GM19468 (cell line): ENCODE measurements at regions not wholly inside any gene's neighbourhood (a gene's known extent, or its start where the extent isn't known, plus 50 kb on each side); places are given as distances from the start of the nearest gene placed in this dataset.
"Not testable (repeated sequence)": the region's sequence is repeated elsewhere in the genome, so short reads cannot be mapped to it uniquely, and the experiment has no call there.

Experiments used
- ATAC-seq: cut with Tn5 transposase; IDR thresholded peaks from one replicate; pipeline ENCODE4 v1.9.1; 2021; ENCODE audit warnings: mild to moderate bottlenecking, moderate library complexity, moderate number of reproducible peaks; ENCODE audit not compliant: unreplicated experiment; ENCODE audit errors: extremely low read depth

DNA sequence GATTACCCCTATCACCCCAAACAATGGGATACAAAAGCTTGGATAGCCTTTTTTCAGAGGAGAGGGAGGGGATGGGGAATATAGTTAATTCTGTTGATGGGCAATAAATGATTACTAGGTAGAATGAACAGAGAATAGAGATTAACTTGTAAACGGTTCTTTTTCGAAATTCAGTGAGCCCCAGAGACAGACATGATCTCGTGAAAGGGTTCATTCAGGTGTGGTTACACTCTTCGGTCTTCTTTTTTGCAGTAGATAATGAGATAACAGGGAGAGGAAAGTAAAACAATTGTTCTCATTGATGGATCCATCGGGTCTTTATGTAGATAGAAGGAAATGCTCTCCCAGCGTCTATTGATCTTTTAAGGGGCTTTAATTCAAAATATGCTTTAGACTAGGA is 69.3 kb upstream of the RASSF8 start:
- ATAC-seq: no peak

DNA sequence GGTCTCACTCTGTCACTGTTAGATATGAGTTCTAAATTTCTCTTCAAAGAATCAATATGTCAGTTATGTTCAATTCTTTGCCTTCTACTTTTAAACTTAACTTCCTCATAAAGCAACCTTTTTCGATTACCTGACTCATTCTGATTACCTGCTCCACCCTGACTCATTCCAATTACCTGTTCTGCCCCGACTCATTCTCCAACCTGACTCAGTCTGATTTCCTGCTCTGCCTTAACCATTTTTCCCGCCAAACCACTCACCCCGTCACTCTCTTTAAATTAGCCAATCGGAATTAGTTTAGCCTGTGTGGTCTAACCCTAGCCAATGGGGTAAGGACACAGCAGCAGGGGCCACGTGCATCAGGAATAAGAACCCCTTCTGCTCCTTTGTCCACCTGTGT is 67.4 kb upstream of the RASSF8 start:
- ATAC-seq: not testable (repeated sequence)

DNA sequence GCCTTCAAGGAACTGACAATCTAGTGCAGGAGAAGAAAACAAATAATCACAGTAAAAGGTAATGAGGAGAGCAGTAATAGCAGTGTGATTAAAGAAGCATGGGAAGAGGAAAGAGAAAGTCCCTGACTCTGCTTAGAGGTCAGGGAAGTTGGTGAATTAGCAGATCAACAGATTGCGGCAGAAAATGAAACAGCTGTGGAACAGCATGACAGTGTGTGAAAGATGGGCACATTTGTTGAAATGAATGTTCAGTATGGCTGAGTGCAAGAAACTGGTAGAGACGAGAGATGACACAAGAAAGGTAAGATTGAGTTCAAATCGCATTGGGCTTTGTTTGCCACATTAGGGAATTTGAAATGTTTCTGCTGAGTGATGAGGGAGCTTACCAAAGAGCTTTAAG is 63.7 kb upstream of the RASSF8 start:
- ATAC-seq: no peak

DNA sequence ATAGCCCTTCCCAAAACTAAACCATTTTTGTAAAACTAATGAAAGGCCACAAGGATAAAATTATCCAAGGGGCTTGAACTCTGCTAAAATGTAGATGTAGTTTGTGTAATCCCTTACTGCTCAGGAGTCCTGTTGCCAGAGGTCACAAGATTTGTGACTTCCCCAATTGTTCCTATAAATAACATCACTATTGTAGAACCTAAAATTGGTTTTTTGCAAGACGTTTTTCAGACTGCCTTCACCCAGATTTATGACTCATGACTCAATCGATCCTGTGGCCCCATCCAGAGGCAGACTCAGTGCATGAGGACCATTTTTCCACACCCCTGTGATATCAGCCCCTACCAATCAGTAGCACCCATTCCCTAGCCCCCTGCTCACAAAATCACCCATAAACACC is 61.5 kb upstream of the RASSF8 start:
- no peak for ATAC-seq

DNA sequence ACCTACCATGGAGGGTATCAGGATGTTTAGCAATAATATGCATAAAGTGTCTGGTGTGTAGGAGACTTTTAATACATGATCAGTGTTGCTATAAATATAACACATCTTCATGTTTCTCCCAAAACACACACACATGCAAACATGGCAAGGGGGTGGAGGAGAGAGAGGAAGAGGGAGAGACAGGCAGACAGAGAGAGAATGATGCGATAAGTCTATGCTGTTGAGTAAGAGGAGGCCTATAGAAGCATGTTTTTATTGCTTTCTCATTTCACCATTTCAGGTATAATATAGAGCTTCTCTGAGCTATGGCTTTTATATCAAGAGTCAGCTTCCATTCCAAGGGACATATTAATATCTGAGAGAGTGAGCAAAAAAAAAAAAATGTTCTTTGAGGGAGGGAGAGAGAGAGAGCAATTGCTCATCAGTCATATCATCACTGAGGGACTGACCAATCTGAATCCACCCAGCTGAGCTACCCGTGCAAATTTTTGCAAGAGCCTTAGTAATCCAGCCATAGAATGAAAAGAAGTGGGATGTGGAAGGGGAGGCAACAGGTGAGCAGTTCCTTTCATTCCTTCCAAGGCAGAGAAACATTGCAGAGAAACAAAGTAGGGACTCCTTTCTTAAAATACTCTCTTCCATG is 54.8 kb upstream of the RASSF8 start:
- no peak for ATAC-seq

DNA sequence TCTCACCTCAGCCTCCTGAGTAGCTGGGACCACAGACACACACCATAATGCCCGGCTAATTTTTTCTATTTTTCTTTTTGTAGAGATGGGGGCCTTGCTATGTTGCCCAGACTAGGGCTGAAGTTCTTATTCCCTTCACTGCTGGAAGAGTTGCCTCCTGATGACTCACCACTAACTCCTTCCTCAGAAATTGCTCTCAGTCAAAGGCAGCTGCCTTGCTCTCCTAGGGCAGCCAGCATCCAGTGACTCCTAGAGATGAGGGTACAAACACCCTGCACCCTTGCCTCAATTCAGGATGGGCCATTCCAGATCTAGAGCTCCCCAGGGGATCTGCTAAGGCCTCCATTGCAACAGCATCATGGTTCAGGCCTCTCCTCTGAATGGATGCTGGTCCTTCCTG is 54.0 kb upstream of the RASSF8 start:
- ATAC-seq: no peak

DNA sequence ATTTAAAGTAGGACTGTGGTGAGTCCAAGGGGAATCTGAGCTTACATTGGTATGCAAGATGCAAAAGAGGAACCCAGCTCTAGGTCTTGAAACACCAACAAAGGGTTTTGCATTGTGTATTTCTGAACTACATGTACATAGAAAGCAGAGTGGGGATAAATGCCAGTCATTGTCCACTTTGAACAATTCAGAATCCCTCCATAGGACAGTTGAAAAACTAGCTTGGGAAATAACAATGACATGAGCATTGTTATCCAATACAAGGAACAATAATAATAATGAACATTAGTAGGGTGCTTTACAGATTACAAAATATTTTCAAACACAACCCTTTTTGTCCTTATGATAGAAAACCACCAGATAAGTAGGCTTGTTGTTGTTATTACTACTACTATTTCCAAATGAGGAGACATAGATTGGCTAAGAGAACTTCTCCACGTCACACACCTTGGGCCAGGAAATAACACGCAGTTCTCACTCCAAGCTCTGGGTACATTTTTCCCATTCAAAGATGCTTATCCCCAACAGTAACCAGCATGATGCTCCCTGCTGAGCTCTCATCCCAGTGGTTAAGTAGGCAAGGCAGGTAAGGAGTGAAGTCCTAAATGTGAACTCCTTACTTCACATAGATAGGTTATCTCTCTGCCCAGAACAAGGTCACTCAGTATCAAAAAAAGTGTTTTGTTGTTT is 51.7 kb upstream of the RASSF8 start:
- ATAC-seq: no peak
